ENCODE measurements at regions not wholly inside any gene's neighbourhood (a gene's known extent, or its start where the extent isn't known, plus 50 kb on each side); places are given as distances from the start of the nearest gene placed in this dataset.

- no peak overlapping the region for H3K9ac ChIP-seq (replicated peaks; ENCODE audit: extremely low read depth, insufficient read depth, low read length)
- BruUV-seq (replicated peaks) = no TSS peak
- dilution Hi-C loops (cut with MboI; ENCODE audit: extremely low pct_ligation_motif_present, low sequenced_read_pairs) = no loop called here
- ChIA-PET CTCF (interaction anchor here (1.0 kb wide), 1 partner anchor 60 kb away, joined by 4 read pairs; no protein-coding TSS in a partner anchor), POLR2A (no interaction called here)
- TF ChIP-seq GATA2 (IDR thresholded peaks at IDR 0.05; ENCODE audit: insufficient read depth, insufficient read length, low read depth, low read length) = no peak
- no peak for TF ChIP-seq FOS (IDR thresholded peaks at IDR 0.05; ENCODE audit: borderline replicate concordance, insufficient read depth, low read length)
- no peak for TF ChIP-seq POLR2AphosphoS5 (IDR thresholded peaks at IDR 0.05; ENCODE audit: insufficient read depth, low read depth, low read length)
- TF ChIP-seq CTCF (IDR thresholded peaks at IDR 0.05; ENCODE audit: extremely low read depth in 1 of 2, insufficient read depth in 1 of 2, low read depth in 1 of 2, low read length in 2 of 2) = no peak
- no peak for TF ChIP-seq JUN (IDR thresholded peaks at IDR 0.05; ENCODE audit: borderline replicate concordance, insufficient read depth, insufficient read length, low read depth)
- TF ChIP-seq MYC (IDR thresholded peaks at IDR 0.05; ENCODE audit: low read depth, low read length) = no peak
- no peak for TF ChIP-seq POLR2A (IDR thresholded peaks at IDR 0.05; ENCODE audit: low read depth, low read length)
- no peak for TF ChIP-seq EZH2 (IDR thresholded peaks at IDR 0.05; ENCODE audit: borderline replicate concordance, low read depth, low read length, severe bottlenecking)
- no peak for TF ChIP-seq MAX (IDR thresholded peaks at IDR 0.05; ENCODE audit: insufficient read depth, insufficient read length)
- intact Hi-C loops (cut with micrococcal nuclease) = no loop called here
- H3K27me3 ChIP-seq (ENCODE audit: control insufficient read depth in 2 of 2, insufficient read depth in 2 of 2, low read length in 2 of 2) = no peaks in the 10 kb centered on the region
- no peaks in the 10 kb centered on the region for H3K36me3 ChIP-seq (ENCODE audit: control insufficient read depth in 2 of 2, extremely low read depth in 1 of 2, insufficient read depth in 2 of 2, low read length in 2 of 2)
- H2AFZ ChIP-seq (ENCODE audit: low read depth, low read length) = no peak overlapping the region
- H4K20me1 ChIP-seq (replicated peaks; ENCODE audit: control insufficient read depth, extremely low read depth, insufficient read depth, low read length) = no peaks in the 10 kb centered on the region
- no peak overlapping the region for H3K4me3 ChIP-seq (replicated peaks in 1 of 3; ENCODE audit: insufficient read depth in 1 of 3, low read depth in 1 of 3, low read length in 3 of 3)
- DNase-seq (ENCODE audit: low read depth, low spot score) (no peak), FAIRE-seq (no peak)
- H3K79me2 ChIP-seq (ENCODE audit: control insufficient read depth, insufficient read depth, low read length) = no peaks in the 10 kb centered on the region
- H3K27ac ChIP-seq (ENCODE audit: insufficient read depth, low read depth, low read length) = no peak overlapping the region
- H3K4me1 ChIP-seq (ENCODE audit: control insufficient read depth, extremely low read depth, insufficient read depth, low read length) = no peaks in the 10 kb centered on the region
- no peaks in the 10 kb centered on the region for H3K9me1 ChIP-seq (replicated peaks; ENCODE audit: control insufficient read depth, extremely low read depth, insufficient read depth, low read length)
- H3K4me2 ChIP-seq (ENCODE audit: insufficient read depth, low read length) = no peak overlapping the region
- no peaks in the 10 kb centered on the region for H3K9me3 ChIP-seq (replicated peaks; ENCODE audit: control insufficient read depth, insufficient read depth, low read length)
Measured at GRCh38 chr22:22032906-22033802, 50.6 kb upstream of the TOP3B start.

Measured in endothelial cell of umbilical vein (primary cell).